Sigmoid colon (tissue), 6 donors: ENCODE measurements at regions not wholly inside any gene's neighbourhood (a gene's known extent, or its start where the extent isn't known, plus 50 kb on each side); places are given as distances from the start of the nearest gene placed in this dataset.
"Not testable (repeated sequence)": the region's sequence is repeated elsewhere in the genome, so short reads cannot be mapped to it uniquely, and the experiment has no call there.

Source experiments
- DNase-seq: peaks from one replicate; pipeline ENCODE4 v3.0.0-alpha.2; 2019
- H3K27ac ChIP-seq, 4 donors: fragments of 200-600 bp; sonication (generic); one replicate each; pipeline ENCODE4 v1.5.1; 2016 to 2019; ENCODE audit warnings: mild to moderate bottlenecking in 1 of 4
- H3K27me3 ChIP-seq, 3 donors: fragments of 200-600 bp; sonication (generic); one replicate each; pipeline ENCODE4 v1.5.1; 2019; ENCODE audit warnings: mild to moderate bottlenecking in 1 of 3
- H3K36me3 ChIP-seq, 4 donors: fragments of 200-600 bp; sonication (generic); one replicate each; pipeline ENCODE4 v1.5.1; 2016 to 2019
- H3K4me1 ChIP-seq, 4 donors: fragments of 200-600 bp; sonication (generic); one replicate each; pipeline ENCODE4 v1.5.1; 2017 to 2019
- H3K4me3 ChIP-seq, 4 donors: fragments of 200-600 bp; sonication (generic); one replicate each; pipeline ENCODE4 v1.5.1; 2017 to 2019; ENCODE audit warnings: mild to moderate bottlenecking in 2 of 4, moderate library complexity in 1 of 4
- H3K9me3 ChIP-seq, 4 donors: fragments of 200-600 bp in 3 of 4; sonication (generic) in 3 of 4; one replicate each; pipeline versions ENCODE4 v1.5.1 to v1.6.1; 2013 to 2019
- EP300 ChIP-seq, 4 donors: sonication (generic); formaldehyde crosslinking; IDR thresholded peaks; one replicate each; pipeline ENCODE4 v1.6.1; 2017; ENCODE audit warnings: antibody characterized with exemption in 4 of 4
- POLR2A ChIP-seq, 2 donors: fragments of 450-650 bp; IDR thresholded peaks; one replicate each; pipeline ENCODE4 v1.6.1; 2016; ENCODE audit warnings: antibody characterized with exemption in 2 of 2, mild to moderate bottlenecking in 2 of 2, moderate library complexity in 2 of 2
- POLR2AphosphoS5 ChIP-seq, 4 donors: sonication (generic); formaldehyde crosslinking; IDR thresholded peaks; one replicate each; pipeline ENCODE4 v1.6.1; 2017; ENCODE audit warnings: antibody characterized with exemption in 4 of 4
- WGBS, 2 donors: extraction: QIAGEN DNeasy Blood & Tissue Kit; methylation state at CpG; one replicate each; pipeline ENCODE4 v1.1.7; 2013; 5-methylcytosine and 5-hydroxymethylcytosine counted together
- intact Hi-C: fragments of 100-400 bp; cut with DNase I; formaldehyde crosslinking; loops from one replicate; pipeline ENCODE4 v1.15.1; 2023
- TF ChIP-seq, protein P1 (sequence below), 4 experiments: fragments of 450-650 bp in 3 of 4; fragments of 200-600 bp in 1 of 4; IDR thresholded peaks; one replicate each; pipeline ENCODE4 v1.5.1; 2016 to 2019; ENCODE audit warnings: antibody characterized with exemption in 4 of 4, mild to moderate bottlenecking in 3 of 4, moderate library complexity in 2 of 4
- donor health status: healthy with polysubstance abuse.
- donor health status: healthy.

- no peak overlapping the region for H3K27ac ChIP-seq
- intact Hi-C loops: no loop called here
Measured at GRCh38 chr6:121560476-121560875, 125.0 kb downstream of the GJA1 start.

DNA sequence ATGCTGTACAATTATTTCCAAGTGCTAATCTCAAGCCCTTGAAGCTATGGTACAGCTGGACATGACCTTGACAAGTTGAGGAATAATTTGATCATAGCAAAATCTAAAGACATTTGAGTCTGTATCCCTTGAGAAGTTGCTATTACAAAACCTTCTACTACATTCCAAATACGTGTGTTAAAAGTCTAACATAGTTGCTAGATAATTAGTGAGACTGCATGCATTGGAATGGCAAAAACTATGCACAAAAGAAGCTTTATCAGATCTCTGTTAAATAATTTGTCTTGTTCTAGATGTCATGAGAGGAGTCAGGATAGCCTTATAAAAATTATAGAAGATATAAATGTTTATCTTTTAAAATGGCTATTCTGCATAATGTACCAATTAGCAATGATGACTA lies 127.8 kb downstream of the GJA1 start:
- no peak overlapping the region for H3K27ac ChIP-seq
- H3K36me3 ChIP-seq: no peaks in the 10 kb centered on the region
- no peak for DNase-seq
- intact Hi-C loops: no loop called here
- no peaks in the 10 kb centered on the region for H3K27me3 ChIP-seq
- H3K9me3 ChIP-seq: peaks cover 7 to 17% (median 7%) of the 10 kb centered on the region in 4 donors
- TF ChIP-seq EP300 (IDR thresholded peaks at IDR 0.05) (no peak), POLR2AphosphoS5 (IDR thresholded peaks at IDR 0.05) (no peak)
- TF ChIP-seq, protein P1, sequence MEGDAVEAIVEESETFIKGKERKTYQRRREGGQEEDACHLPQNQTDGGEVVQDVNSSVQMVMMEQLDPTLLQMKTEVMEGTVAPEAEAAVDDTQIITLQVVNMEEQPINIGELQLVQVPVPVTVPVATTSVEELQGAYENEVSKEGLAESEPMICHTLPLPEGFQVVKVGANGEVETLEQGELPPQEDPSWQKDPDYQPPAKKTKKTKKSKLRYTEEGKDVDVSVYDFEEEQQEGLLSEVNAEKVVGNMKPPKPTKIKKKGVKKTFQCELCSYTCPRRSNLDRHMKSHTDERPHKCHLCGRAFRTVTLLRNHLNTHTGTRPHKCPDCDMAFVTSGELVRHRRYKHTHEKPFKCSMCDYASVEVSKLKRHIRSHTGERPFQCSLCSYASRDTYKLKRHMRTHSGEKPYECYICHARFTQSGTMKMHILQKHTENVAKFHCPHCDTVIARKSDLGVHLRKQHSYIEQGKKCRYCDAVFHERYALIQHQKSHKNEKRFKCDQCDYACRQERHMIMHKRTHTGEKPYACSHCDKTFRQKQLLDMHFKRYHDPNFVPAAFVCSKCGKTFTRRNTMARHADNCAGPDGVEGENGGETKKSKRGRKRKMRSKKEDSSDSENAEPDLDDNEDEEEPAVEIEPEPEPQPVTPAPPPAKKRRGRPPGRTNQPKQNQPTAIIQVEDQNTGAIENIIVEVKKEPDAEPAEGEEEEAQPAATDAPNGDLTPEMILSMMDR (IDR thresholded peaks at IDR 0.05): no peak
- H3K4me3 ChIP-seq: no peak overlapping the region
- WGBS, 2 donors: 58 to 82% methylated on average over 1 of the region's 1 CpG
- H3K4me1 ChIP-seq: no peaks in the 10 kb centered on the region

More at GRCh38 chr6:121560476-121560875, 125.0 kb downstream of the GJA1 start:
- Histone ChIP-seq H3K27me3 (no peaks in the 10 kb centered on the region), H3K4me1 (no peaks in the 10 kb centered on the region), H3K9me3 (peaks cover 7 to 16% (median 7%) of the 10 kb centered on the region in 4 donors), H3K36me3 (no peaks in the 10 kb centered on the region), H3K4me3 (no peak overlapping the region)
- DNase-seq: no peak
- TF ChIP-seq POLR2AphosphoS5 (IDR thresholded peaks at IDR 0.05) (no peak), POLR2A (IDR thresholded peaks at IDR 0.05) (no peak), EP300 (IDR thresholded peaks at IDR 0.05) (no peak)
- TF ChIP-seq, protein P1 (IDR thresholded peaks at IDR 0.05): no peak

- H3K36me3 ChIP-seq, intact Hi-C loops, H3K27me3 ChIP-seq, H3K4me3 ChIP-seq, DNase-seq, H3K4me1 ChIP-seq, H3K27ac ChIP-seq: not testable (repeated sequence)
- 88 to 94% methylated on average over 5 of the region's 5 CpGs for WGBS, 2 donors
- peaks cover 7 to 17% (median 7%) of the 10 kb centered on the region in 4 donors for H3K9me3 ChIP-seq
Measured at GRCh38 chr6:121564529-121564928, 129.1 kb downstream of the GJA1 start.

DNA sequence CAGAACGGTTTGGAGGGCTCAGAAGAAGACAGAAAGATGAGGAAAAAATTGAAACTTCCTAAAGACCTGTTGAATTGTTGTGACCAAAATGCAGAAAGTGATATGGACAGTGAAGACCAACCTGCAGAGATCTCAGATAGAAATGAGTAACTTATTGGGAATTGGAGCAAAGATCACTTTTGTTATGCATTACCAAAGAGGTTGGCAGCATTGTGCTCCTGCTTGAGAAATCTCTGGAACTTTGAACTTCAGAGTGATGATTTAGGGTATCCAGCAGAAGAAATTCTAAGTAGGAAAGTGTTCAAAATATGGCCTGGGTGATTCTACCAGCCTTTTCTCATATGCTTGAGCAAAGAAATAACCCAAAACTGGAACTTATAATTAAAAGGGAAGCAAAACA lies 136.0 kb downstream of the GJA1 start:
- WGBS, 2 donors: 41 to 62% methylated on average over 1 of the region's 1 CpG
- Histone ChIP-seq H3K27ac (no peak overlapping the region), H3K27me3 (no peaks in the 10 kb centered on the region), H3K36me3 (no peaks in the 10 kb centered on the region), H3K4me1 (no peaks in the 10 kb centered on the region), H3K4me3 (no peak overlapping the region), H3K9me3 (no peaks in the 10 kb centered on the region)
- TF ChIP-seq EP300 (IDR thresholded peaks at IDR 0.05) (no peak), POLR2A (IDR thresholded peaks at IDR 0.05) (no peak), POLR2AphosphoS5 (IDR thresholded peaks at IDR 0.05) (no peak)
- TF ChIP-seq, protein P1 (IDR thresholded peaks at IDR 0.05): no peak
- intact Hi-C loops: no loop called here
- no peak for DNase-seq

GRCh38 chr6:121573481-121573880 lies 138.0 kb downstream of the GJA1 start:
- Histone ChIP-seq H3K4me3 (no peak overlapping the region), H3K9me3 (no peaks in the 10 kb centered on the region), H3K27me3 (no peaks in the 10 kb centered on the region), H3K27ac (no peak overlapping the region), H3K4me1 (no peaks in the 10 kb centered on the region), H3K36me3 (no peaks in the 10 kb centered on the region)
- intact Hi-C loops: no loop called here
- no peak for DNase-seq
- TF ChIP-seq POLR2A (IDR thresholded peaks at IDR 0.05) (no peak), EP300 (IDR thresholded peaks at IDR 0.05) (no peak), POLR2AphosphoS5 (IDR thresholded peaks at IDR 0.05) (no peak)
- TF ChIP-seq, protein P1 (IDR thresholded peaks at IDR 0.05): no peak
